ENCODE measurements at regions not wholly inside any gene's neighbourhood (a gene's known extent, or its start where the extent isn't known, plus 50 kb on each side); places are given as distances from the start of the nearest gene placed in this dataset.

GRCh38 chr13:104105418-104106355 lies 1039.5 kb upstream of the SLC10A2 start:
- H3K36me3 ChIP-seq: no peaks in the 10 kb centered on the region
- no peak for TF ChIP-seq CTCF (IDR thresholded peaks at IDR 0.05; ENCODE audit: low read depth, low read length)
- no peaks in the 10 kb centered on the region for H3K27me3 ChIP-seq (ENCODE audit: insufficient read depth, low read depth, severe bottlenecking)
- DNase-seq: no peak
- H3K27ac ChIP-seq: no peak overlapping the region
- no peaks in the 10 kb centered on the region for H3K9me3 ChIP-seq (ENCODE audit: severe bottlenecking)
- no peak overlapping the region for H3K4me3 ChIP-seq (ENCODE audit: low read depth, low read length)

- no peak overlapping the region for H3K4me3 ChIP-seq (ENCODE audit: low read depth, low read length)
- H3K27me3 ChIP-seq (ENCODE audit: insufficient read depth, low read depth, severe bottlenecking): no peaks in the 10 kb centered on the region
- no peaks in the 10 kb centered on the region for H3K9me3 ChIP-seq (ENCODE audit: severe bottlenecking)
- TF ChIP-seq CTCF (IDR thresholded peaks at IDR 0.05; ENCODE audit: low read depth, low read length): no peak
- H3K36me3 ChIP-seq: no peaks in the 10 kb centered on the region
- no peak overlapping the region for H3K27ac ChIP-seq
- no peak for DNase-seq
Observed at GRCh38 chr13:104099750-104100149, 1033.5 kb upstream of the SLC10A2 start.

- no peak overlapping the region for H3K4me3 ChIP-seq (ENCODE audit: low read depth, low read length)
- no peak for TF ChIP-seq CTCF (IDR thresholded peaks at IDR 0.05; ENCODE audit: low read depth, low read length)
- H3K9me3 ChIP-seq (ENCODE audit: severe bottlenecking): no peaks in the 10 kb centered on the region
- DNase-seq: no peak
- H3K27ac ChIP-seq: no peak overlapping the region
- H3K36me3 ChIP-seq: no peaks in the 10 kb centered on the region
- no peaks in the 10 kb centered on the region for H3K27me3 ChIP-seq (ENCODE audit: insufficient read depth, low read depth, severe bottlenecking)
Observed at GRCh38 chr13:104098421-104098820, 1032.2 kb upstream of the SLC10A2 start.

GRCh38 chr13:104086759-104087158 lies 1020.5 kb upstream of the SLC10A2 start:
- Histone ChIP-seq H3K27me3 (ENCODE audit: insufficient read depth, low read depth, severe bottlenecking) (no peaks in the 10 kb centered on the region), H3K36me3 (no peaks in the 10 kb centered on the region), H3K27ac (no peak overlapping the region), H3K9me3 (ENCODE audit: severe bottlenecking) (peaks cover 3% of the 10 kb centered on the region), H3K4me3 (ENCODE audit: low read depth, low read length) (no peak overlapping the region)
- DNase-seq: no peak
- TF ChIP-seq CTCF (IDR thresholded peaks at IDR 0.05; ENCODE audit: low read depth, low read length): no peak

GRCh38 chr13:104086210-104086609 lies 1020.0 kb upstream of the SLC10A2 start:
- no peak for TF ChIP-seq CTCF (IDR thresholded peaks at IDR 0.05; ENCODE audit: low read depth, low read length)
- H3K27ac ChIP-seq: no peak overlapping the region
- H3K27me3 ChIP-seq (ENCODE audit: insufficient read depth, low read depth, severe bottlenecking): no peaks in the 10 kb centered on the region
- H3K36me3 ChIP-seq: no peaks in the 10 kb centered on the region
- peaks cover 6% of the 10 kb centered on the region for H3K9me3 ChIP-seq (ENCODE audit: severe bottlenecking)
- H3K4me3 ChIP-seq (ENCODE audit: low read depth, low read length): no peak overlapping the region
- no peak for DNase-seq
